Neural progenitor cell (in vitro differentiated cells): ENCODE measurements at regions not wholly inside any gene's neighbourhood (a gene's known extent, or its start where the extent isn't known, plus 50 kb on each side); places are given as distances from the start of the nearest gene placed in this dataset.

Experiments
- EZH2phosphoT487 ChIP-seq: fragments of 200-600 bp; sonication (generic); IDR thresholded peaks from 2 replicates; pipeline ENCODE4 v1.6.1; 2017; ENCODE audit warnings: antibody characterized with exemption
- TF ChIP-seq, protein P1 (sequence below): fragments of 200-600 bp; sonication (generic); IDR thresholded peaks from 2 replicates; pipeline ENCODE4 v1.5.1; 2017; ENCODE audit warnings: antibody characterized with exemption, mild to moderate bottlenecking

DNA sequence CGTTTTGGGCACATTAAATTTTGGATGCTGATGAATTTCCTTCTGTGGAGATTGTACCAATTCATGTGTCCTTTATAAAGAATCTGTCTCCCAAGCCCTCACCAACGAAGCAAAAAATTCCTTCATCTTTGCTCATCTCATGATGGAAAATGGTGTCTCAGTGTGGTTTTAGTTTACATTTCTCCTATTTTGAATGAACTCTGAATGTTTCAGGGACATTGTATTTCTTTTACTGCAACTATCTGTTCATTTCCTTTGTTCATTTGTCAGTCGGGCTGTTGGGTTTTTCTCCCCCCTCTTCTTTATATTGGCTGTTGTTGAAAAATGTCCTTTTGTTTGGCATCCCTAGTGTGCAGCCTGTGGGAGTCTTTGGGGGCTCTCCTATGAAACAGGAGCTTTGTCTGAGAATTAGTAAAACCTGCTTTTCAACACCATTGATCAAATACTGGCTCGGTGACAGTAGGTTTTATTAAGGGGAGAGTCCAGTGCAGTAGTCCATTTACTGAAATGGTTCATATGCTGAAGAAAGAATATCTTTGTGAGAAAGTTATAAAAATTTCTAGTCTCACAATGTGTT, 91.3 kb upstream of the C1QTNF9B start:
- TF ChIP-seq, protein P1, sequence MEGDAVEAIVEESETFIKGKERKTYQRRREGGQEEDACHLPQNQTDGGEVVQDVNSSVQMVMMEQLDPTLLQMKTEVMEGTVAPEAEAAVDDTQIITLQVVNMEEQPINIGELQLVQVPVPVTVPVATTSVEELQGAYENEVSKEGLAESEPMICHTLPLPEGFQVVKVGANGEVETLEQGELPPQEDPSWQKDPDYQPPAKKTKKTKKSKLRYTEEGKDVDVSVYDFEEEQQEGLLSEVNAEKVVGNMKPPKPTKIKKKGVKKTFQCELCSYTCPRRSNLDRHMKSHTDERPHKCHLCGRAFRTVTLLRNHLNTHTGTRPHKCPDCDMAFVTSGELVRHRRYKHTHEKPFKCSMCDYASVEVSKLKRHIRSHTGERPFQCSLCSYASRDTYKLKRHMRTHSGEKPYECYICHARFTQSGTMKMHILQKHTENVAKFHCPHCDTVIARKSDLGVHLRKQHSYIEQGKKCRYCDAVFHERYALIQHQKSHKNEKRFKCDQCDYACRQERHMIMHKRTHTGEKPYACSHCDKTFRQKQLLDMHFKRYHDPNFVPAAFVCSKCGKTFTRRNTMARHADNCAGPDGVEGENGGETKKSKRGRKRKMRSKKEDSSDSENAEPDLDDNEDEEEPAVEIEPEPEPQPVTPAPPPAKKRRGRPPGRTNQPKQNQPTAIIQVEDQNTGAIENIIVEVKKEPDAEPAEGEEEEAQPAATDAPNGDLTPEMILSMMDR: no peak
- no peak for TF ChIP-seq EZH2phosphoT487
